ENCODE measurements at regions not wholly inside any gene's neighbourhood (a gene's known extent, or its start where the extent isn't known, plus 50 kb on each side); places are given as distances from the start of the nearest gene placed in this dataset.
"Not testable (repeated sequence)": the region's sequence is repeated elsewhere in the genome, so short reads cannot be mapped to it uniquely, and the experiment has no call there.

- H3K9me3 ChIP-seq; ATAC-seq; intact Hi-C loops (cut with DNase I); DNase-seq; H3K27me3 ChIP-seq; H3K4me3 ChIP-seq; H3K27ac ChIP-seq: not testable (repeated sequence)
- H3K36me3 ChIP-seq, result peaks cover 0 to 14% of the 10 kb centered on the region in 2 donors
- peaks cover 0 to 12% of the 10 kb centered on the region in 2 donors for H3K4me1 ChIP-seq
Measured at GRCh38 chr16:29578898-29579297, 72.7 kb upstream of the NPIPB12 start.

DNA sequence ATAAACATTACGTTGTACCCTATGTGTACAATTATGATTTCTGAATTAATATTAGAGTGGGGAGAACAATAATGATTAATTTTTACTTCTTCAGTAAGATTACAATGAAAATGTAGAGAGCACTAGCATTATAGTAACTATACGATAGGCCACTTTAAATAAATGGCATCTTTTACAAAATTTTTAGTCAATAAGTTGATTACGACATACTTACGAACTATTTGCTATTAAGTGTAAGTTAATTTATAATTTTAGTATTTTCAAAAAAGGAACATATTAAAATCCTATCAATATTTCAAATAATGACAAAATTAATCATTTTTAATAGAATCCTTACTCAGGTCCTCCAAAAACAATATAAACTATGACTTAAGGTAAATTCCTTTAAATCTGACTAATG is 75.6 kb upstream of the NPIPB12 start:
- intact Hi-C loops (cut with DNase I); DNase-seq; H3K4me3 ChIP-seq; H3K27me3 ChIP-seq; H3K27ac ChIP-seq; ATAC-seq; H3K9me3 ChIP-seq: not testable (repeated sequence)
- Histone ChIP-seq H3K36me3 (peaks cover 0 to 10% of the 10 kb centered on the region in 2 donors), H3K4me1 (peaks cover 0 to 26% of the 10 kb centered on the region in 2 donors)

GRCh38 chr16:29591919-29592318 is 71.1 kb upstream of the SPN start:
- not testable (repeated sequence) for DNase-seq, ATAC-seq, H3K9me3 ChIP-seq

DNA sequence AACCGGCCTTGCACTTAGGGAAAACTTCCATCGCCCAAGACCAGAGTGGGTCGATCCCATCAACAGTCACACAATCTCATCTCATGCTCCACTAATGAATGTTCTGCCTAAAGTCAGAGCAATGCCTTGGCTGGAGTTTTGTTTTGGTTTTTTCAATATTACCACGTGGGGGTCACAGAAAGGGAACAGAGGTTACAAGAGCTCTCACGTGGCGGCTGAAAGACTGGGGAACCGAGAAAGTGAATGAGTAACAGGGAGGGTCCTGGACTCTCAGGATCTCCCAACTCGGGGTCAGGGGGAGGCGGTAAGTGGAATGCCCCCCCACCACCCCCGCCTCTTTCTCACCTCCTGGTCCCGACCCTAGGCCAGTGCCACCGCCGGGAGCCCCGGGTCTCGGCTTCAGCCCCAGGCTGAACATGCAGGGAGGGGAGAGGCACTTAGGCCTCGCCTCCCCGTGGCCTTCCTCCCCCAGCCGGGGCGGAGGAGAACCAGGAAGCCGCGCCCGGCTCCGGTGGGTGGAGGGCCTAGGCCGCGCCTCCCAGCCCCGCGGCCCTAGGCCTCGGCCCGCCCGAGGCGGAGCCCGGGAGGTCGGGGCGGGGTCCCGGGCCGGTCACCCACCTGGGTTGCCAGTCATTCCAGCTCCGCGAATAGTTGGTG is 68.7 kb upstream of the SPN start:
- intact Hi-C loops (cut with DNase I); H3K9me3 ChIP-seq; H3K27me3 ChIP-seq; H3K36me3 ChIP-seq: not testable (repeated sequence)
- DNase-seq, result peak in 2 of 4 donors; percentile 9 to 70
- peak; percentile 82 for ATAC-seq
- peaks cover 0 to 25% of the 10 kb centered on the region in 2 donors for H3K4me1 ChIP-seq
- peak overlapping the region; percentile 90 to 92 for H3K27ac ChIP-seq
- H3K4me3 ChIP-seq, result peak overlapping the region; percentile 51 to 57

More at GRCh38 chr16:29591919-29592318, 71.1 kb upstream of the SPN start:
- H3K27me3 ChIP-seq; intact Hi-C loops (cut with DNase I); H3K4me3 ChIP-seq; H3K27ac ChIP-seq; H3K36me3 ChIP-seq: not testable (repeated sequence)
- H3K4me1 ChIP-seq, result peaks cover 0 to 30% of the 10 kb centered on the region in 2 donors

DNA sequence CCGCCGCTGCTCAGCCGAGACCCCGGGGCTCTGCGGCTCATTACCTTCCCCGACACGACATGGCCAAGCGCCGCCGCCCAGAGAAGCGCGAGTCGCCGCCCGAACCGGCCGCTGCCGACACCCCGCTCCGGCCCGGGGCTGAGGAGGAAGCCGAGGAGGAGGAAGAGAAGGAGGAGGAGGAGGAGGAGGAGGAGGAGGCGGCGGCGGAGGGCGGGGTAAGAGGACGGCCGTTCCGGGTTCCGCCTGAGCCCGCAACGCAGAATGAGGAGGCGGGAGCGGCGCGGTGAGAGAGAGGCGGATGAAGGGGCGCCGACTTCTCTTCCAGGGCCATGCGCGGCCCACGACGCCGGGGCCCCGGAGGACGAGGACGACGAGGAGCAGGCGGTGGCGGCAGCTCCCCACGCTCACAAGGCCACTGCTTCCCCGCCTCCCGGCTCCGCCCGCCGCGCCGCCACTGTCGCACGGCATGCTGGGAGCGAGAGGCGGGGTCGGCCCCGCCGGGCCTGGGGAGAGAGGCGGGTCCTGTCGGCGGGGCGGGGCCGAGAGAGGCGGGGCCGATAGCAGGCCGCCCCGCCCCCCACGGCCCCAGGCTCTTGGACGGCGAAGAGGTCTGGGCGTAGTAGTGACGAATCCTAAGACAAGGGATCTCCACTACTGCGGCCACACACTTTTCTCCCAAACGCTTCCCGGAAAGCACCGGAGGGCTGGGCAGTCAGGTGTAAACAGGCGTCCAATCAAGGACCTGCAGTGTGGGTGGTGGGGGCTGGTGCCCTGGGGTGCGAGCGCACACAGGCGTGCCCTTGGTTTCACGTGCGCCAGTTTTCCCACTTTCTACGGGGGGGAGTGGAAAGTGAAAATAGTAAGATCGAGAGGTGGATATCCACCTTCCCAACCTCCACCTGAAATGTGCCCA is 67.9 kb upstream of the SPN start:
- ATAC-seq, result peak; percentile 96
- H3K36me3 ChIP-seq; intact Hi-C loops (cut with DNase I); H3K9me3 ChIP-seq; H3K27me3 ChIP-seq: not testable (repeated sequence)
- DNase-seq, result peak; percentile 81 to 98 (median 92)
- Histone ChIP-seq H3K4me3 (peak overlapping the region; percentile 51 to 57), H3K27ac (peak overlapping the region; percentile 90 to 92), H3K4me1 (peaks cover 0 to 30% of the 10 kb centered on the region in 2 donors)

- ATAC-seq; intact Hi-C loops (cut with DNase I); H3K9me3 ChIP-seq; H3K27me3 ChIP-seq; H3K27ac ChIP-seq; DNase-seq; H3K4me3 ChIP-seq; H3K36me3 ChIP-seq: not testable (repeated sequence)
- peaks cover 0 to 27% of the 10 kb centered on the region in 2 donors for H3K4me1 ChIP-seq
Measured at GRCh38 chr16:29597030-29597429, 66.0 kb upstream of the SPN start.

DNA sequence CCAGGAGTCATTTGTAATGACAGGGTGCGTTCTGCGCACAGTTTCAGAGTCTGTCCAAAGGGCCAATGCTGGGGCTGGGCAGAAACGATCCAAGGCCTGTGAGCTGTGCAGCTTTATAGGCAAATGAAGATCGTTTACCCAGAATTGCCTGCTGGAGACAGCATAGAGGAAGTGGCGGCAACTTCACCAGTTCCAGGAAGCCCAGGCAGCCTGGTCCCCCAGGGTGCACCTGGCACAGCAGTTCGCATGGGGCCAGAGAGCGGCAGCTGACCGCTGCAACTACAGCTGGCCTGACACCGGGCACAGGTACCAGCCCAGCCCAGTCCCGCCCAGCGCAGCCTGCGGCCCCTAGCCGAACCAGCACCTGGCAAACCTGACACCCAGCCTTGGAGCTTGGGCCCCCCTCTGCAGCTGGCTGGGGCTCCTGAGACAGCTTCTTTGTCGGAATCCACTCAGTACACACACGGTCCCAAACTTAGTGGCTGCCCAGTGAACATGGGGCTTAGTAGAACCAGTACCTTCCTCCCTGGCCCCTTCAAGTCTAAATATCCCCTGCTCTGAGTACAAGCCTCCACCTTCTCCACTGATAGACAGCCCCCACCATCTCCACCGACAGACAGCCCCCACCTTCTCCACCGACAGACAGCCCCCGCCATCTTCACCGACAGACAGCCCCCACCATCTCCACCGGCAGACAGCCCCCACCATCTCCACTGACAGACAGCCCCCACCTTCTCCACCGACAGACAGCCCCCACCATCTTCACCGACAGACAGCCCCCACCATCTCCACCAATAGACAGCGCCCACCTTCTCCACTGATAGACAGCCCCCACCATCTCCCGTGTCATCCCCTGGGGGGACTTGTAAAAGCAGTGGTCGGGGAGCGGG is 62.7 kb upstream of the SPN start:
- intact Hi-C loops (cut with DNase I); H3K36me3 ChIP-seq; H3K9me3 ChIP-seq; H3K27me3 ChIP-seq; ATAC-seq: not testable (repeated sequence)
- Histone ChIP-seq H3K27ac (peak overlapping the region in 1 of 2 donors; percentile 60), H3K4me3 (peak overlapping the region in 1 of 2 donors; percentile 7), H3K4me1 (peaks cover 0 to 20% of the 10 kb centered on the region in 2 donors)
- peak in 2 of 4 donors; percentile 59 to 84 for DNase-seq

GRCh38 chr16:29602247-29602625 is 60.8 kb upstream of the SPN start:
- H3K27ac ChIP-seq; ATAC-seq; H3K9me3 ChIP-seq; H3K36me3 ChIP-seq; intact Hi-C loops (cut with DNase I); H3K4me3 ChIP-seq; H3K27me3 ChIP-seq; DNase-seq: not testable (repeated sequence)
- peaks cover 0 to 16% of the 10 kb centered on the region in 2 donors for H3K4me1 ChIP-seq

DNA sequence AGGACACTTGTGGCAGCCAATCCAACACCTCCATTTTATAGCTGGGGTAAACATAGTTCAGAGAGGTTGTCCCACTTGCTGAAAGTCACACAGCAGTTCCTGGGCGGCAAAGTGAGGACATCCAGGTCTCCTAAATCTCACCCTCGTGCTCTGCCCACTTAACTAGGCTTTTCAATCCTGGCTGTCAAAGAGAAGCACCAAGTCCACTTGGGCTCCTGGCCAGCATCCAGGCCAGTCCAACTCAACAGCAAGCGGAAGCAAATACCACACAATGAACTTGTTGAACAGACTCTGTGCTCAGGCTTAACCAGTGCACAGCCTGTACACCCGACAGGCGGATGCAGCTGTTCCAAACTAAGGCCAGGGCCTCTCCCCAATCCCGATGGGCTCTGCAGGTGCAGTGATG is 60.4 kb upstream of the SPN start:
- peaks cover 0 to 19% of the 10 kb centered on the region in 2 donors for H3K4me1 ChIP-seq
- intact Hi-C loops (cut with DNase I); H3K36me3 ChIP-seq: not testable (repeated sequence)

DNA sequence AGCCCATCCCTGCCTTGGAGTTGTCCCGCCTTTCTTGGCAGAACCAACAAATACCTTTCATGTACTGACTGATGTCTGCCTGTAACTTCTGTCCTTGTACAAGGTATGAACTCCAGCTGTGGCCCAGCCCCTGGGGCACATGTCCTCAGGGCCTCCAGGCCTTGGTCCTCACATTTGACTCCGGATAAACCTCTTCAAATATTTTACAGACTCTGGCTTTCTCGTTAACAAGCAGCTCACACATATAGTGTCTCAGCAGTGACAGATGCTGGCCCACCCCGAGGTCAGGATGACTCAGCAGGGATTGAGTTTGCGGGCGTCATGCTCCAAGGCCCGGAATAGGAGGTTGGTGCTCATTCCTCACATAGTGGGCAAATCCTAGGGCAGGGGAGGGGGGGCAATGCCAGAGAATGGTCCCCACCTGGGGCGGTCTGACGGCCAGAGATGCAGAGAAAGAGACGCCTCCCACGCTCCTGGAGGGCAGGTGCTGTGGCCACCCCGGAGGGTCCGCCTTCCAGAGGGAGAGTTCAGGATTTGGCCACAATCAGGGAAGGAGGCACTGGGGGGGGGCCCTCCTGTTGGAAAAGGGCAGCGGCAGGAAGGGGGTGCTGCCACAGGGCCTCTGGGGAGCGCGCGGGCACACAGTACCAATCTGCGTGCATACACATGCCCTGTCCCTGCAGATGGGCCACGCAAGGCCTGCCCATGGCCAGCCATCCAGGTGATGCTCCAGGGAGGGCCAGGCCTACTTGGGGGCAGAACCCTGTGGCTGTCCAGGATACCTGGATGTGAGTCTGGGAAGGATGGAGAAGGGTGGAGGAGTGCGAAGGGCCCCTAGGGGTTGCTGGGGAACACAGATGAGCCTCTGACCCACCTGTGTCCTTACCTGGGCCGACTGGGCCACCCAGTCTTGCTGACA is 58.2 kb upstream of the SPN start:
- peaks cover 0 to 16% of the 10 kb centered on the region in 2 donors for H3K4me1 ChIP-seq
- H3K27ac ChIP-seq; intact Hi-C loops (cut with DNase I); H3K9me3 ChIP-seq; H3K36me3 ChIP-seq; DNase-seq; H3K27me3 ChIP-seq; ATAC-seq; H3K4me3 ChIP-seq: not testable (repeated sequence)

More for the DNA sequence above, 60.4 kb upstream of the SPN start:
- H3K27me3 ChIP-seq, H3K4me3 ChIP-seq, H3K27ac ChIP-seq, H3K9me3 ChIP-seq, DNase-seq: not testable (repeated sequence)
- peak; percentile 72 for ATAC-seq

GRCh38 chr16:29605593-29606205 is 57.3 kb upstream of the SPN start:
- not testable (repeated sequence) for ATAC-seq

More at GRCh38 chr16:29605593-29606205, 57.3 kb upstream of the SPN start:
- H3K36me3 ChIP-seq; H3K9me3 ChIP-seq; H3K4me1 ChIP-seq; H3K4me3 ChIP-seq; H3K27me3 ChIP-seq; intact Hi-C loops (cut with DNase I); H3K27ac ChIP-seq; DNase-seq: not testable (repeated sequence)

Data from left lung (tissue), 4 donors.